NAMALWA (cell line): ENCODE measurements at regions not wholly inside any gene's neighbourhood (a gene's known extent, or its start where the extent isn't known, plus 50 kb on each side); places are given as distances from the start of the nearest gene placed in this dataset.
A peak's percentile ranks its signal among the peaks of the same experiment; 100 is the strongest.

ENCODE experiments used
- DNase-seq: peaks from one replicate; pipeline ENCODE4 v3.0.0-alpha.2; 2015; ENCODE audit warnings: low spot score

GRCh38 chr4:175374459-175374858 is 437.6 kb downstream of the GPM6A start:
- no peak for DNase-seq

- DNase-seq = no peak
These were observed 435.6 kb downstream of the GPM6A start for GRCh38 chr4:175376287-175376977.

- no peak for DNase-seq
These were observed 434.9 kb downstream of the GPM6A start for GRCh38 chr4:175377203-175377602.

- no peak for DNase-seq
These were observed 433.7 kb downstream of the GPM6A start for GRCh38 chr4:175378372-175378771.

GRCh38 chr4:175380841-175381240 is 431.2 kb downstream of the GPM6A start:
- DNase-seq = no peak

GRCh38 chr4:175385797-175386196 is 426.3 kb downstream of the GPM6A start:
- DNase-seq = no peak

- peak; percentile 26 for DNase-seq
These were observed 425.1 kb downstream of the GPM6A start for GRCh38 chr4:175386776-175387507.

- no peak for DNase-seq
These were observed 417.9 kb downstream of the GPM6A start for GRCh38 chr4:175394208-175394607.

GRCh38 chr4:175405961-175406360 is 406.1 kb downstream of the GPM6A start:
- peak; percentile 38 for DNase-seq

- no peak for DNase-seq
These were observed 404.1 kb downstream of the GPM6A start for GRCh38 chr4:175407926-175408325.

GRCh38 chr4:175411251-175411650 is 400.8 kb downstream of the GPM6A start:
- no peak for DNase-seq

- DNase-seq = no peak
These were observed 399.9 kb downstream of the GPM6A start for GRCh38 chr4:175412161-175412560.

GRCh38 chr4:175412746-175413145 is 399.3 kb downstream of the GPM6A start:
- DNase-seq = no peak

- DNase-seq = no peak
These were observed 398.5 kb downstream of the GPM6A start for GRCh38 chr4:175413561-175413960.

GRCh38 chr4:175414602-175415001 is 397.5 kb downstream of the GPM6A start:
- no peak for DNase-seq

- DNase-seq = no peak
These were observed 393.5 kb downstream of the GPM6A start for GRCh38 chr4:175418516-175418915.

GRCh38 chr4:175419236-175419718 is 392.8 kb downstream of the GPM6A start:
- no peak for DNase-seq

- no peak for DNase-seq
These were observed 390.6 kb downstream of the GPM6A start for GRCh38 chr4:175421506-175421905.

GRCh38 chr4:175422331-175422730 is 389.7 kb downstream of the GPM6A start:
- DNase-seq = no peak

- DNase-seq = no peak
These were observed 388.0 kb downstream of the GPM6A start for GRCh38 chr4:175424111-175424510.

GRCh38 chr4:175427751-175428150 is 384.3 kb downstream of the GPM6A start:
- DNase-seq = no peak

GRCh38 chr4:175431694-175432093 is 380.4 kb downstream of the GPM6A start:
- no peak for DNase-seq

GRCh38 chr4:175435381-175435783 is 376.7 kb downstream of the GPM6A start:
- DNase-seq = peak; percentile 88

GRCh38 chr4:175436196-175436595 is 375.9 kb downstream of the GPM6A start:
- DNase-seq = peak; percentile 23
